ENCODE measurements at regions not wholly inside any gene's neighbourhood (a gene's known extent, or its start where the extent isn't known, plus 50 kb on each side); places are given as distances from the start of the nearest gene placed in this dataset.

DNA sequence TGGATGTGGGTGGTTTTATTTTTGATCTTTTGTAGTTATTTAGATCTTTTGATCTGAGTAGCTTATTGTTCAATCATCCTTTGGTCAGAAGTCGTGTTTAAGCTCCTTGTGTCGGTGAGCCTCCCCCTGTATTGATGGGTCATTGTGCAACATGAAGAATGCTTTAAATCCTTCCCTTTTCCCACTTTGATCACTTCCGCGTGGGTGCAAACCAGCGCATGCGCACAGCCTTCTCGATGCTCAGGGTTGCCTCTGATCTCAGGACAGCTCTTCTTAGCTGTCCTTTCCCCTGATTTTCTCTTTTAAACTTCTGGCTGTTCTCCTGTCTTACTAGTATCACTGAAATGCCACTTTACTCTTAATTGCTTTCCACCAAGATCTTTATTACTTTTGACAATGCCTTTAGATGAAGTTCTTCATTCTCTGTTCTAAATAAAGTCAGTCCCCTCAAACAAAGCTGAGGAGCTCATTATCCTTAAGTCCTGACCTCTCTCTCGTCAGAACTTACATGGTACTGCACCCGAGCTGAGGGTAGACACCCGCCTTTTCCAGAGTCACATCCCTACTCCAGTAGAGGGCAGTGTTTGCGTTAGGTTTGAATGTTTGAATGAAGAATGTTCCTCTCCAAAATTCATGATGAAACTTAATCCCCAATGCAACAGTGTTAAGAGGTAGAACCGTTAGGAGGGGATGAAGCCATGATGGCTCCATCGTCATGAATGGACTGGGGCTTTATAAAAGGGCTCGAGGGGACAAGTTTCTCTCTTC lies 547.9 kb upstream of the TMPRSS15 start:
- H3K9ac ChIP-seq (ENCODE audit: low read depth, low read length), result no peak overlapping the region
- no peaks in the 10 kb centered on the region for H3K36me3 ChIP-seq (ENCODE audit: insufficient read depth, low read length)
- WGBS, result 67% methylated on average over 12 of the region's 14 CpGs
- H3K27me3 ChIP-seq (ENCODE audit: insufficient read depth, low read length), result no peaks in the 10 kb centered on the region
- no peaks in the 10 kb centered on the region for H3K9me3 ChIP-seq (ENCODE audit: insufficient read depth, low read depth, low read length)
- H3K27ac ChIP-seq (ENCODE audit: low read depth, low read length), result no peak overlapping the region
- H3K4me3 ChIP-seq (ENCODE audit: low read length), result no peak overlapping the region
- no peaks in the 10 kb centered on the region for H3K4me1 ChIP-seq (ENCODE audit: insufficient read depth, low read length)

DNA sequence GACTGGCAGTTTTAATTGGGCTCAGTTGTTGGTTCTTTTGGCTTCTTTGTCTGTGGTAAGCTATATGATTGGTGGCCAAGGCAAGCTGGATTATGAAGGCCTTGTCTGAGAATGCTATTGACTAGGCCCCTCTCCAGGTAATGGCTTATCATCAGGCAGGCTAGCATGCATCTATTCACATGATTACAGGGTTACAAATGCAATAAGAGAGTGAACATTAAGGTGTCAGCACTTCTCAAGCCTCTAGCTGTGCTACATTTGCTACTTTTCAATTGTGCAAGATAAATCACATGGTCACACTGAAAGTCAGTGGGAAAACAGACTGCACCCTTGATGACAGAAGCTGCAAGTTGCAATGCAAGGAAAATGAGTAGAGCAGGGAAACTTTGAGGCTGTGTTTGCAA lies 550.9 kb upstream of the TMPRSS15 start:
- Histone ChIP-seq H3K9ac (ENCODE audit: low read depth, low read length) (no peak overlapping the region), H3K36me3 (ENCODE audit: insufficient read depth, low read length) (no peaks in the 10 kb centered on the region), H3K4me1 (ENCODE audit: insufficient read depth, low read length) (no peaks in the 10 kb centered on the region), H3K4me3 (ENCODE audit: low read length) (no peak overlapping the region), H3K27me3 (ENCODE audit: insufficient read depth, low read length) (no peaks in the 10 kb centered on the region), H3K27ac (ENCODE audit: low read depth, low read length) (no peak overlapping the region), H3K9me3 (ENCODE audit: insufficient read depth, low read depth, low read length) (no peaks in the 10 kb centered on the region)

- Histone ChIP-seq H3K36me3 (ENCODE audit: insufficient read depth, low read length) (no peaks in the 10 kb centered on the region), H3K9ac (ENCODE audit: low read depth, low read length) (no peak overlapping the region), H3K27me3 (ENCODE audit: insufficient read depth, low read length) (no peaks in the 10 kb centered on the region), H3K4me1 (ENCODE audit: insufficient read depth, low read length) (no peaks in the 10 kb centered on the region), H3K4me3 (ENCODE audit: low read length) (no peak overlapping the region), H3K9me3 (ENCODE audit: insufficient read depth, low read depth, low read length) (no peaks in the 10 kb centered on the region), H3K27ac (ENCODE audit: low read depth, low read length) (no peak overlapping the region)
- 83% methylated on average over 3 of the region's 3 CpGs for WGBS
Observed at GRCh38 chr21:18959817-18960216, 556.2 kb upstream of the TMPRSS15 start.

- Histone ChIP-seq H3K36me3 (ENCODE audit: insufficient read depth, low read length) (no peaks in the 10 kb centered on the region), H3K9me3 (ENCODE audit: insufficient read depth, low read depth, low read length) (no peaks in the 10 kb centered on the region), H3K9ac (ENCODE audit: low read depth, low read length) (no peak overlapping the region), H3K27me3 (ENCODE audit: insufficient read depth, low read length) (no peaks in the 10 kb centered on the region), H3K27ac (ENCODE audit: low read depth, low read length) (no peak overlapping the region), H3K4me1 (ENCODE audit: insufficient read depth, low read length) (no peaks in the 10 kb centered on the region), H3K4me3 (ENCODE audit: low read length) (no peak overlapping the region)
- 91% methylated on average over 2 of the region's 3 CpGs for whole genome bisulfite sequencing
Observed at GRCh38 chr21:18960306-18960705, 556.7 kb upstream of the TMPRSS15 start.

DNA sequence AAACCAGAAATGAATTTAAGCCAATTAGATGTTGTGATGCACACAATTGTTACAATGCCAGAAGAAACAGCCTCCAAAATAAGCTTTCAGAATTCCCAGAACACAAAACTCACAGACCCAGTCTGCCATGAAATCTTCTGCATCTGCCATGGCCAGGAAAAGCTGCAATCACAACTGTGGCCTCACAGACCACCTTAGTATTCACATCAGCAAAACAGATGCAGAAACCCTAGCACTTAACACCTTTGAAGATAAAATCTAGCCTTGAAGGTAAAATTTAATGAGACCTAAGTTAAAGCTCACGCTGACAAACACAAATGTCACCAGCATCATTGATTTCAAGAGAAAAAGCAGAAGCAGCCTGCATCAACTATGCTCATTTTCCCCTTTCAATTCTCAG lies 566.8 kb upstream of the TMPRSS15 start:
- no peak overlapping the region for H3K4me3 ChIP-seq (ENCODE audit: low read length)
- H3K9ac ChIP-seq (ENCODE audit: low read depth, low read length), result no peak overlapping the region
- 92% methylated on average over 1 of the region's 1 CpG for WGBS
- no peaks in the 10 kb centered on the region for H3K27me3 ChIP-seq (ENCODE audit: insufficient read depth, low read length)
- no peak overlapping the region for H3K27ac ChIP-seq (ENCODE audit: low read depth, low read length)
- no peaks in the 10 kb centered on the region for H3K9me3 ChIP-seq (ENCODE audit: insufficient read depth, low read depth, low read length)
- no peaks in the 10 kb centered on the region for H3K4me1 ChIP-seq (ENCODE audit: insufficient read depth, low read length)
- H3K36me3 ChIP-seq (ENCODE audit: insufficient read depth, low read length), result no peaks in the 10 kb centered on the region

GRCh38 chr21:18970941-18971340 lies 567.4 kb upstream of the TMPRSS15 start:
- H3K27me3 ChIP-seq (ENCODE audit: insufficient read depth, low read length), result no peaks in the 10 kb centered on the region
- H3K4me1 ChIP-seq (ENCODE audit: insufficient read depth, low read length), result no peaks in the 10 kb centered on the region
- no peaks in the 10 kb centered on the region for H3K9me3 ChIP-seq (ENCODE audit: insufficient read depth, low read depth, low read length)
- no peak overlapping the region for H3K4me3 ChIP-seq (ENCODE audit: low read length)
- H3K27ac ChIP-seq (ENCODE audit: low read depth, low read length), result no peak overlapping the region
- H3K9ac ChIP-seq (ENCODE audit: low read depth, low read length), result no peak overlapping the region
- H3K36me3 ChIP-seq (ENCODE audit: insufficient read depth, low read length), result no peaks in the 10 kb centered on the region
- WGBS, result 0% methylated on average over 1 of the region's 1 CpG

DNA sequence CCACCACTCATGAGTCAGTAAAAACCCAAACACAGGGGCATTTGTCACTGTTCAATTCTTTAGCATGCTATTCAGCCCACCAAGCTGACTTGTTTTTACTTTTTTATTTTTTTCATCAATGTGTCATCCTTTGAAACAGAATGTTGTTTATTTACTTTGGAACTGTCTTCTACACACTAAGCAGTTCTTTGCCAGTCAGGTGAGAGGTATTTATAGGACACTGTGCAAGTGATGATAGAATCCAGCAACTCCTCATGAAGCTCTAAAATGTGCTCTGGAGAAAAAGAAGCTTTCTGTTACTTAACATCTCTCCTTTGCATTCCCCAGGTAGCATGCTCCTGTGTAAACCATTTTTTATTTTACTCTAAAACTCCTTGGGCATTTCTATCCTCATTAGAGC lies 582.0 kb upstream of the TMPRSS15 start:
- H3K27me3 ChIP-seq (ENCODE audit: insufficient read depth, low read length), result no peaks in the 10 kb centered on the region
- H3K27ac ChIP-seq (ENCODE audit: low read depth, low read length), result no peak overlapping the region
- H3K4me3 ChIP-seq (ENCODE audit: low read length), result no peak overlapping the region
- no peaks in the 10 kb centered on the region for H3K36me3 ChIP-seq (ENCODE audit: insufficient read depth, low read length)
- peaks cover 17% of the 10 kb centered on the region; the same call in 1 of the 2 replicates for H3K9me3 ChIP-seq (ENCODE audit: insufficient read depth, low read depth, low read length)
- no peak overlapping the region for H3K9ac ChIP-seq (ENCODE audit: low read depth, low read length)
- H3K4me1 ChIP-seq (ENCODE audit: insufficient read depth, low read length), result no peaks in the 10 kb centered on the region

GRCh38 chr21:18986197-18986596 lies 582.6 kb upstream of the TMPRSS15 start:
- no peak overlapping the region for H3K27ac ChIP-seq (ENCODE audit: low read depth, low read length)
- H3K27me3 ChIP-seq (ENCODE audit: insufficient read depth, low read length), result no peaks in the 10 kb centered on the region
- no peak overlapping the region for H3K9ac ChIP-seq (ENCODE audit: low read depth, low read length)
- H3K4me3 ChIP-seq (ENCODE audit: low read length), result no peak overlapping the region
- 94% methylated on average over 3 of the region's 4 CpGs for WGBS
- no peaks in the 10 kb centered on the region for H3K4me1 ChIP-seq (ENCODE audit: insufficient read depth, low read length)
- peaks cover 17% of the 10 kb centered on the region; the same call in 1 of the 2 replicates for H3K9me3 ChIP-seq (ENCODE audit: insufficient read depth, low read depth, low read length)
- no peaks in the 10 kb centered on the region for H3K36me3 ChIP-seq (ENCODE audit: insufficient read depth, low read length)

DNA sequence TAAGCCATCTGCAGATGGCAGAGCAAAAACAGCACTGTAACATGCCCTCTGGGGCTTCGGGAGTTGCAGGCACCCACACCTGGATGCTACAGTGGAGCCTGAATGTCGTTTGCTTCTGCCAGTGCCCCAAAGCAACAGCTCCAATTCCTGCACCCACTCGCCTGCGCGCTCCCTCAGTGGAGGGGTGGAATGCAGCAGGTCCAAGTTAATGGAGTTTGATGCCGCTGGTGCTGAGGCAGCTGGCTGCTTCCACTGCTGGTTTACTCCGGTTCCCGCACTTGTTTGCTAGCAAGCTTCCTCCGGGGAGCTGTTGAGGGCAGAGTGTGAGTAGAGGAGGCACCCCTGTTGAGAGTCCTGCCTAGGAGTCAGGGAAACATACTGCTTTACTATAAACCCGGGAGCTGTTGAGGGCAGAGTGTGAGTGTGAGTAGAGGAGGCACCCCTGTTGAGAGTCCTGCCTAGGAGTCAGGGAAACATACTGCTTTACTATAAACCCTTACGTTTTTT lies 584.0 kb upstream of the TMPRSS15 start:
- 88% methylated on average over 11 of the region's 11 CpGs for WGBS
- no peaks in the 10 kb centered on the region for H3K36me3 ChIP-seq (ENCODE audit: insufficient read depth, low read length)

GRCh38 chr21:18989953-18990495 lies 586.4 kb upstream of the TMPRSS15 start:
- H3K4me1 ChIP-seq (ENCODE audit: insufficient read depth, low read length), result no peaks in the 10 kb centered on the region
- H3K27ac ChIP-seq (ENCODE audit: low read depth, low read length), result no peak overlapping the region
- H3K9me3 ChIP-seq (ENCODE audit: insufficient read depth, low read depth, low read length), result peaks cover 5% of the 10 kb centered on the region; the same call in 1 of the 2 replicates
- no peak overlapping the region for H3K4me3 ChIP-seq (ENCODE audit: low read length)
- no peaks in the 10 kb centered on the region for H3K27me3 ChIP-seq (ENCODE audit: insufficient read depth, low read length)
- H3K9ac ChIP-seq (ENCODE audit: low read depth, low read length), result no peak overlapping the region
- 87% methylated on average over 7 of the region's 7 CpGs for WGBS
- H3K36me3 ChIP-seq (ENCODE audit: insufficient read depth, low read length), result no peaks in the 10 kb centered on the region

More for the DNA sequence above, 584.0 kb upstream of the TMPRSS15 start:
- Histone ChIP-seq H3K27me3 (ENCODE audit: insufficient read depth, low read length) (no peaks in the 10 kb centered on the region), H3K27ac (ENCODE audit: low read depth, low read length) (no peak overlapping the region), H3K9me3 (ENCODE audit: insufficient read depth, low read depth, low read length) (peaks cover 17% of the 10 kb centered on the region; the same call in 1 of the 2 replicates), H3K4me1 (ENCODE audit: insufficient read depth, low read length) (no peaks in the 10 kb centered on the region), H3K9ac (ENCODE audit: low read depth, low read length) (no peak overlapping the region), H3K4me3 (ENCODE audit: low read length) (no peak overlapping the region)

DNA sequence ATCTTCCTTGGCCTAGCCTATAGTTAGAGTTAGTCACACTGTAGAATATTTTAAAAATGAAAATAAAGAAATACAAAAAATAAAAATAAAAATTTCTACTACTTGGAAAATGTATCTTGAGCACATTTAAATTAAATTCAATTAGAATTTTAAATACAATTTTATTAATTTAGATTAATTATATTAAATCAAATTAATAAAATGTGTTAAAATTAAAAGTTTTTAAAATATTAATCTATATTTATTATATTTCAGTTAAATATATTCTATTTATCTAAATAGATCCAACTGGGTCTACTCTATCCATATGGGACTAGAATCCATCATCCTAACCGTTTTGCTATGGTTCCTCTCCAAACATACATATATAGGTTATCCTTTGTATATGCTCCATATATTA lies 588.3 kb upstream of the TMPRSS15 start:
- H3K27me3 ChIP-seq (ENCODE audit: insufficient read depth, low read length), result no peaks in the 10 kb centered on the region
- H3K36me3 ChIP-seq (ENCODE audit: insufficient read depth, low read length), result no peaks in the 10 kb centered on the region
- no peak overlapping the region for H3K9ac ChIP-seq (ENCODE audit: low read depth, low read length)
- no peak overlapping the region for H3K4me3 ChIP-seq (ENCODE audit: low read length)
- WGBS, result 83% methylated on average over 1 of the region's 1 CpG
- no peak overlapping the region for H3K27ac ChIP-seq (ENCODE audit: low read depth, low read length)
- no peaks in the 10 kb centered on the region; the same call in 1 of the 2 replicates for H3K9me3 ChIP-seq (ENCODE audit: insufficient read depth, low read depth, low read length)
- H3K4me1 ChIP-seq (ENCODE audit: insufficient read depth, low read length), result no peaks in the 10 kb centered on the region

Data from HUES64 (cell line).